Large intestine (tissue), 3 donors: ENCODE measurements at regions not wholly inside any gene's neighbourhood (a gene's known extent, or its start where the extent isn't known, plus 50 kb on each side); places are given as distances from the start of the nearest gene placed in this dataset.

Experiments
- DNase-seq, 2 donors: peaks; one replicate each; pipeline versions ENCODE4 v3.0.0 to v3.0.0-alpha.2; 2013
- H3K27ac ChIP-seq: one replicate; pipeline ENCODE4 v1.5.1; 2013; ENCODE audit warnings: low read length
- H3K27me3 ChIP-seq: 2 replicates; pipeline ENCODE4 v1.6.1; 2013; ENCODE audit warnings: low read length; ENCODE audit not compliant: control insufficient read depth, insufficient read depth
- H3K36me3 ChIP-seq: 2 replicates; pipeline ENCODE4 v1.6.1; 2013; ENCODE audit warnings: low read length; ENCODE audit not compliant: control insufficient read depth, insufficient read depth
- H3K4me1 ChIP-seq: one replicate; pipeline ENCODE4 v1.6.1; 2013; ENCODE audit warnings: low read length; ENCODE audit not compliant: control insufficient read depth, insufficient read depth
- H3K4me3 ChIP-seq: one replicate; pipeline ENCODE4 v1.5.1; 2013; ENCODE audit warnings: low read length
- H3K9me3 ChIP-seq: one replicate; pipeline ENCODE4 v1.6.1; 2013; ENCODE audit warnings: mild to moderate bottlenecking, low read depth, low read length, moderate library complexity; ENCODE audit not compliant: control insufficient read depth
- WGBS: methylation state at CpG from one replicate; pipeline ENCODE4 v1.1.5; 2013; ENCODE audit warnings: low lambda C conversion rate; ENCODE audit not compliant: insufficient coverage; 5-methylcytosine and 5-hydroxymethylcytosine counted together

DNA sequence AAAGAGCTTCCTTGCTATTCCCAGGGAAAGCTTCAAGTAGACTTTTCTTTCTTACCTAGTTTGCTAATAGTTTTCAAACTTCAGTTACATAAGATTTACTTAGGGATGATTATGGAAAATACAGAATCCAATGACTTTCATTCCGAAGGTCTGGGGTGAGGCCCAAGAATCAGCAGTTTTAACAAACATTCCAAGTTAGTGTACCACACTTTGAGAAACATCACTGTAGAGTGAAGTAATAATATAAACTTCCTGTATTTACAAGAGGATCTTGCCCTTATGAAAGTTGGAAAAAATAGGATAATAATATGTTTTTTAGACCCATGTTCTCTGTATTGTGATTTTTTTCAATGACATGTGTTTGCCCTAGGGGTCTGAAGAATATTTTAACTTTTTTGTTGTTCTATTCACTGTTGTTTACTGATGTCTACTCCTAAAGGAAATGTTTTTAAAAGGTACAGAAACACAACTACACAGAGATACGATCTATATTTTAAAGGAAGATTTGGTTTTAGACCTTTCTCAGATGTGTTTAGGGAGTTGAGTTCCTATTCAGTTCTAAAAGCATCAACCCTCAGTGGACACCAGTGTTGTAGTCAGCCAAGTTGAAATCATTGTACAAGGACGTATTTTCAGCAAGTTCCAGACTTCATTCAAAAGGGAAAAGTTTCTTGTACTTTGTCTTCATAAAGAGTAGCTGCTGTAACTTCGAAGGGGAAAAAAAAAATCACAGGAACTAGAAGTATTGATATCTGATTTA lies 295.8 kb upstream of the SLC7A11 start:
- Histone ChIP-seq H3K27me3 (no peaks in the 10 kb centered on the region), H3K4me1 (no peaks in the 10 kb centered on the region), H3K9me3 (no peaks in the 10 kb centered on the region), H3K27ac (no peak overlapping the region), H3K4me3 (no peak overlapping the region), H3K36me3 (no peaks in the 10 kb centered on the region)
- 92% methylated on average over 3 of the region's 4 CpGs for WGBS
- no peak for DNase-seq

- 100% methylated on average over 1 of the region's 2 CpGs for WGBS
- no peak overlapping the region for H3K27ac ChIP-seq
- H3K9me3 ChIP-seq, result peaks cover 12% of the 10 kb centered on the region
- no peak overlapping the region for H3K4me3 ChIP-seq
- no peaks in the 10 kb centered on the region for H3K36me3 ChIP-seq
- no peaks in the 10 kb centered on the region for H3K4me1 ChIP-seq
- DNase-seq, result no peak
- no peaks in the 10 kb centered on the region for H3K27me3 ChIP-seq
These were observed 293.2 kb upstream of the SLC7A11 start for GRCh38 chr4:138535316-138535715.

DNA sequence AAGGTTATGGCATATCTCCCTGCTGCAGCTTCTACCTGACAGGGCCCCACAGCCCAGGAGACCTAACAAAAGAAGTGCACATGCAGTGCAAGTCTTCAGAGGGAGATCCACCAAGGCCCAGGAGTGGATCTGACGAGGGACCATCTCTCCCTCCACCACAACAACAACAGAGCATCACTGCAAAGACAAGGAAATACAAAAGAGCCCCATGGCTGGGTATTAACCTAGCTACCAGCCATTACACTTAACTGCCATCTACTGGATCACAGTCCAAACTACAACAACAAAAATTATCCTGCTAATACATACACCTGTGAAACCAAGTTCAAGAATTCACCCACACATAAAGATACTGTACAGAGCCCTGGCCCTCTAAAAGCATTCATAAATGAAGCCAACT lies 280.2 kb upstream of the SLC7A11 start:
- Histone ChIP-seq H3K4me3 (no peak overlapping the region), H3K4me1 (no peaks in the 10 kb centered on the region), H3K27ac (no peak overlapping the region), H3K36me3 (no peaks in the 10 kb centered on the region), H3K27me3 (no peaks in the 10 kb centered on the region), H3K9me3 (no peaks in the 10 kb centered on the region)
- WGBS, result no CpG with 5 or more reads among the region's 1 CpG
- no peak for DNase-seq

DNA sequence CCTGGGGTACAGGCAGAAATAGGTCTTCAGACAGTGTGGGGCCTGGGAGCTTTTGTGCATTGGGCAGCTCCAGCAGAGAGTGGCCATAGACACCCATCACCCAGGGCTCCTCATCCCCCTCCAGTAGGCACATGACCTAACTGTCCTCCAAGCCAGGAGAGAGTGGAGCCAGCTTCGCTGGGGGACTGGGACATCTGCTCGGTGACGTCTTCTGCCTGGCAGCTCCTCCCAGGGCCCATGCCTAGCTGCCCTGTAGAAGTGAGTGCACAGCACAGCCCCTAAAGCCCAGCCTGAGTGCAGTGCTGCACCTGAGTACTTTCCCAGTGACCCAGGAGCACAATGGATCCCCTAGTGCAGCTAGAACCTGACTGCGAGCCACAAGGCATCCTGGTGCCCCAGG lies 279.7 kb upstream of the SLC7A11 start:
- DNase-seq, result no peak
- Histone ChIP-seq H3K36me3 (no peaks in the 10 kb centered on the region), H3K4me1 (no peaks in the 10 kb centered on the region), H3K9me3 (no peaks in the 10 kb centered on the region), H3K27ac (no peak overlapping the region), H3K27me3 (no peaks in the 10 kb centered on the region), H3K4me3 (no peak overlapping the region)
- WGBS, result no CpG with 5 or more reads among the region's 4 CpGs

- Histone ChIP-seq H3K4me3 (no peak overlapping the region), H3K9me3 (no peaks in the 10 kb centered on the region), H3K4me1 (no peaks in the 10 kb centered on the region), H3K27me3 (no peaks in the 10 kb centered on the region), H3K27ac (no peak overlapping the region), H3K36me3 (no peaks in the 10 kb centered on the region)
- WGBS, result 73% methylated on average over 1 of the region's 2 CpGs
- no peak for DNase-seq
These were observed 277.3 kb upstream of the SLC7A11 start for GRCh38 chr4:138519436-138519835.

DNA sequence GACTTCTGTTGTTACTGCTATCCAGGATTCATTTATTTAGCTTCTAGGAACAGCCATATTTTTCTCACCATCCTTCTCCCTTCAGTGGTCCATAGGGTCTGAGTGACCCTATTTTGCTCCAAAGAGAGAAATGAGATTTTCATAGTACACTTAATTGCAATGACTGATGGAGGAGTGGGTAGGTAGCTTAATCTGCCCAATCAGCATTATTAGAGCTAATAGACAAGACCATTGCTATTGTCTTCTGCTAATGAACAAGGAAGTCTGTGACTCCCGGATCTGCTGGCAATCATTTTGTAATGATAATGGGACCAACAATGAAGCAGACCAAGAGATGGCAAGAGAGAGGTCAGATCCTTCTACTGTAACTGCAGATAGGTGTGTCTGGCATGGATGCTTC lies 271.4 kb upstream of the SLC7A11 start:
- Histone ChIP-seq H3K4me3 (no peak overlapping the region), H3K27me3 (no peaks in the 10 kb centered on the region), H3K4me1 (no peaks in the 10 kb centered on the region), H3K27ac (no peak overlapping the region), H3K36me3 (no peaks in the 10 kb centered on the region), H3K9me3 (no peaks in the 10 kb centered on the region)
- DNase-seq, result no peak
- no CpG with 5 or more reads among the region's 1 CpG for WGBS

DNA sequence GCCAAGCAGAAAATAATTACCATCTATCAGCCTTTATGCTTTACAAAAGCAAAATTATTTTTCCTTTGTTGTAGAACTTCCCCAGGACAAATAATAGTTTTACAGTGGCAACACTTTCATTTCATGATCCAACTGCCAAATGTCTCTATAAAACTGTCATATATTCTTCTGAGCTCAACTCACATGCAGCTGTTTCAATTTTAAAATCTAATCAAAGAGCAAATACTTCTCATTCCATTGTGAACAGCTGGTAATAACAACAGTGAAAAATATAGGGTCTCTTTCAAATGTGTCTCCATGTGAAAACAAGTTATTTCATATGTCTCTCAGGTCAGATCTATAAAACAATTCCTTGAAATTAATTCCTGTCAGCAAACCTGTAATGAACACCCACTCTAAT lies 270.6 kb upstream of the SLC7A11 start:
- H3K9me3 ChIP-seq, result no peaks in the 10 kb centered on the region
- no peaks in the 10 kb centered on the region for H3K36me3 ChIP-seq
- H3K27ac ChIP-seq, result no peak overlapping the region
- no peaks in the 10 kb centered on the region for H3K27me3 ChIP-seq
- no peaks in the 10 kb centered on the region for H3K4me1 ChIP-seq
- no peak for DNase-seq
- no peak overlapping the region for H3K4me3 ChIP-seq

DNA sequence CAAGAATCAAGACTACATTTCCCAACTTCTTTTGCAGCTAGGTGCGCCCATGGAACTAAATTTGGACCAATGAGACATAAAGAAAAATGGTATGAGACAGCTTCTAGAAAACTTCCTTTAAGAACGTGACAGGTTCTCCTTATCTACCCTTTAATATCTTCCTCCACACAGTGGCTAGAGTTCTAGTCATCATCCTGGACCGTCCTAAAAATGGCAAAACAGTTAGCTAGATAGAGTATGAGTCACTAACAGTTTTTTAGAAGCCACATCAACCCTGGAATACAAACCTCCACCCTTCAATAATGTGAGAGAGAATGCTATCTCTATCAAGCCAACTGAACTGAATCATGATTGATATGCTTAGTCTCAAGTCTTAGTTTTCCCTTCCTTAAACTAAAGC lies 267.9 kb upstream of the SLC7A11 start:
- 80% methylated on average over 1 of the region's 3 CpGs for WGBS
- Histone ChIP-seq H3K36me3 (no peaks in the 10 kb centered on the region), H3K27me3 (no peaks in the 10 kb centered on the region), H3K9me3 (no peaks in the 10 kb centered on the region), H3K4me3 (no peak overlapping the region), H3K27ac (no peak overlapping the region), H3K4me1 (no peaks in the 10 kb centered on the region)
- DNase-seq, result no peak

DNA sequence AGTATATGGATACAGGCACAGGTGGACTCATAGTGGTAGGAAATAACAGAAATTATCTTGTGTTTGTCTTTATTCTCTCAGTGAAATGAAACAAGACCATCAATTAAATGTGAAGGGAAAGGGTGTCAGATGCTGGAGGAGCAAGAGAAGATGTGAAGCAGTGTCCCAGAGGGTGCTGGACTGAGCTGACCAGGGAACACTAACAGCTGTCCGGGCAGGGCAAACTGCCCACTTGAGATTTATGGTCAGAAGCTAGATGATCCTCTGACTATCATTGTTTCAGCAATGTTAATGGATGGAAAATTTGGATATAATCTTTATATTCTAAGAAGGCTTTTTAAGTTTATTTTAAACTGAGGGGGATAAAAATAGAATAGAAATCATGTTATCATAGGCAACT lies 267.2 kb upstream of the SLC7A11 start:
- WGBS, result no CpG with 5 or more reads among the region's 1 CpG
- no peaks in the 10 kb centered on the region for H3K36me3 ChIP-seq
- H3K27me3 ChIP-seq, result no peaks in the 10 kb centered on the region
- no peaks in the 10 kb centered on the region for H3K4me1 ChIP-seq
- no peak overlapping the region for H3K4me3 ChIP-seq
- H3K9me3 ChIP-seq, result no peaks in the 10 kb centered on the region
- DNase-seq, result no peak
- H3K27ac ChIP-seq, result no peak overlapping the region

DNA sequence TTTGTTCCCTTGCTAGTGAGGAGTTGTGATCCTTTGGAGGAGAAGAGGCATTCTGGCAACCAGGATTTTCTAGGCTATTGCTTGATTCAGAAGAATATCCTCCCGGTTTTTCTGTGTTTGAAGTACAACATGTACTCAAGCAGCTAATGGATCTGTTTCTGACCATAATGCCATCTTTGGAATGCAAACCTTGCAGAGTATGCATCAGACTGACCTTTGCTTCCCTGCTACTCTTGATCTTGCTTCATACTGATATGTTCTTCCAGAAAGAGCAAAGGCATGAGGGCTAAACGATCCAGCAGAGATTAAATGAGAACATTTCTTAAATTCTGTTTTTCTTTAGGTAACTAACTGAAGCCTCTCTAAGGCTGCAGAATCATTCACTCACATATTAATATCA lies 265.4 kb upstream of the SLC7A11 start:
- WGBS, result no CpG with 5 or more reads among the region's 2 CpGs
- Histone ChIP-seq H3K36me3 (no peaks in the 10 kb centered on the region), H3K27ac (no peak overlapping the region), H3K4me1 (no peaks in the 10 kb centered on the region), H3K9me3 (no peaks in the 10 kb centered on the region), H3K27me3 (no peaks in the 10 kb centered on the region), H3K4me3 (no peak overlapping the region)
- peak; percentile 16 to 22 for DNase-seq

DNA sequence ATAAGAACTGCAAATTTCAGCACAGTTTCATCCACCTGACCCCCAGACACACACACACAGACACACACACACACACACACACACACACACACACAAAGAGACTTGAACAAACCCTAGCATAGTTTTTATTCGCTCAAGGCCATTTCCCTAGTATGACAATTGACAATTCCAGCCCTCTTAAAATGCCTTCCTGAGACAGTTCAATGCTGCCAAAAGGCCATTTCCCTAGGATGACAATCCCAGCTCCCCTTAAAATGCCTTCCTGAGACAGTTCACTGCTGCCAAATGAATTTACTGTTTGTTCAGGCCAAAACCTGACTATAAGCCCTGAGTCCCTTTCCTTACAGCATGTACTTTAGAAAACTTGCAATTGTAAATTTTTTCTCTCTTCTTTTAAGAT lies 259.5 kb upstream of the SLC7A11 start:
- Histone ChIP-seq H3K36me3 (no peaks in the 10 kb centered on the region), H3K27me3 (no peaks in the 10 kb centered on the region), H3K9me3 (no peaks in the 10 kb centered on the region), H3K4me1 (no peaks in the 10 kb centered on the region), H3K4me3 (no peak overlapping the region), H3K27ac (no peak overlapping the region)
- WGBS, result 71% methylated on average over 1 of the region's 1 CpG
- no peak for DNase-seq
